NCI-H345 (cell line): ENCODE measurements at regions not wholly inside any gene's neighbourhood (a gene's known extent, or its start where the extent isn't known, plus 50 kb on each side); places are given as distances from the start of the nearest gene placed in this dataset.
"Not testable (repeated sequence)": the region's sequence is repeated elsewhere in the genome, so short reads cannot be mapped to it uniquely, and the experiment has no call there.

ENCODE experiments used
- DNase-seq: peaks from one replicate; lab custom pipeline; 2025; lab: John Stamatoyannopoulos, UW

GRCh38 chr16:75837264-75837663 lies 111.0 kb upstream of the CPHXL start:
- DNase-seq: no peak

- DNase-seq: no peak
Observed at GRCh38 chr16:75837681-75838080, 111.4 kb upstream of the CPHXL start.

DNA sequence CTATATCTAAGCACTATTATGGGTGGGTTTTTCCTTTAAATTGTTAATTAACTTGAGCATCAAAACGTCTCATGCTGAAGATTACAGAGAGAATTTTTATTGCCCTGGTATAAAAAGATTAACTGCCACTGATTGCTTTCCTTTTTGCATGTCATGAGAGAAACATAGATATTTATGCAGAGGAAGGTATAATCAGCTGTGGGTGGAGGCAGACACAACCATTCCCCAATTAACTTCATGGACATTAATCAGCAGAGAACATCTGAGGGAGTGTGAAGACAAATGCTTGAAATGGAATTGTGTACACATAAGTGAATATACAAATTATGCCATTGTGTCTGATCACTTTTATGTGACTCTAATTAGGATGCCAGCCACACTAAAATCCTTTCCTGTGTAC lies 115.2 kb upstream of the CPHXL start:
- no peak for DNase-seq

DNA sequence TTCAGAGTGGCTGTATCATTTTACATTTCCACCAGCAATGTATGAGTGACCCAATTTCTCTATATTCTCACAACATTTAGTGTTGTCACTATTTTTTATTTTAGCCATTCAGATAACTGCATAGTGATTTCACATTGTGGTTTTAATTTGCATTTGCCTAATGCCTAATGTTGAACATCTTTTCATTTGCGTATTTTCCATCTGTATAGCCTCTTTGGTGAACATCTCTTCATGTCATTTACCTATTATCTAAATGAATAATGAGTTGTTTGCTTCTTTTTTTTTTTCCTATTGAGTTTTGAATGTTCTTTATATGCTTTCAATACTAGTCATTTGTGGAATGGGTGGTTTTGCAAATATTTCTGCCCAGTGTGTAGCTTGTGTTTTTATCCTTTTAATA lies 120.9 kb upstream of the CPHXL start:
- DNase-seq: no peak

DNA sequence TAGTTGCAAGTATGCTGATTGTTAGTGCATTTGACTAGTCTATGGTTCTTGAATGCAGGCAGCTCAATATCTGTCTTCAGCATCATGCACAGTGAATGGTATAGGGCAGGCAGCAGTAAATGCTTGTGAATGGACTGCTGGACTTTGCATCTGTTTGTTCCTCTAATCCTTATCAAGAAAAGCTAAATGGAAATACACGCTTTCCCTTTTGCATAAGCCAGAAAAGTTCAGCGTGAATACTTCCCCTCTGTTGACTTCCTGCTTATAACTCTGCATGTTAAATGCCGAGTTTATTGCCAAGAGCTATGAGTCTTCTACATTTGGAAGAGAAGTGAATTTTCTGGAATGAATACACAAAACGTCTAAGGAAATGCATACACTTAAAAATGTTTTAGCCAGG lies 127.9 kb upstream of the CPHXL start:
- DNase-seq: no peak

GRCh38 chr16:75860326-75861053 lies 134.2 kb upstream of the CPHXL start:
- DNase-seq: peak; percentile 2

- no peak for DNase-seq
Observed at GRCh38 chr16:75861311-75862097, 135.2 kb upstream of the CPHXL start.

- no peak for DNase-seq
Observed at GRCh38 chr16:75862098-75862386, 135.8 kb upstream of the CPHXL start.

DNA sequence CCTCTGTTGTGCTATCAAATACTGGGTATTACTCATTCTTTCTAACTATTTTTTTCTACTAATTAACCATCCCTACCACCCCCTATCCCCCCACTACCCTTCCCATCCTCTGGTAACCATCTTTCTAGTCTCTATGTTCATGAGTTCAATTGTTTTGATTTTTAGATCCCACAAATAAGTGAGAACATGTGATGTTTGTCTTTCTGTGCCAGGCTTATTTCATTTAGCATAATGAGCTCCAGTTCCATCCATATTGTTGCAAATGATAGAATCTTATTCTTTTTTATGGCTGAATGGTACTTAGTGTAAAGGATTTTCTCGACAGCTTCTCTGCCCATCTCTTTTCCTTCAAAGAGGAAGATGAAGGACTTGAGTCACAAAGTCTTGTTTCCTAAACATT lies 138.0 kb upstream of the CPHXL start:
- DNase-seq: no peak

DNA sequence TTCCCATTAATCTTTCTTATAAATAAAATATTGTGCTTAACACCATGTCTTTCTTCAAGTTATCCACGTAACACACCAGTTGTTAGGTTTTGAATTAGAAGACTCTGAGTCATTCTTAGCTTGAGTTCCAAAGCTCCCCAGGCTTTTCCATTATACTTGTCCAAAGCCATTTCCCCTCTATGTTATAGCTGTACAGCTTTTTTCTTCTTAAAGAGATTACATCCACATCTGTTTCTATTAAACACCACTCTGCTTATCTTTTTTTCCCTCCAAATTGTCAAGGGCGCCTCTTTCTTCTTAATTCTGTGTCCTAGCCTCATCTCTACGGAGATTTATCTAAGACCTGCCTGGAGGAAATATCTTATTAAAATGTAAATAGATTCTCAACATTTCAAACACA lies 139.4 kb upstream of the CPHXL start:
- DNase-seq: no peak

- no peak for DNase-seq
Observed at GRCh38 chr16:75868636-75869632, 142.6 kb upstream of the CPHXL start.

DNA sequence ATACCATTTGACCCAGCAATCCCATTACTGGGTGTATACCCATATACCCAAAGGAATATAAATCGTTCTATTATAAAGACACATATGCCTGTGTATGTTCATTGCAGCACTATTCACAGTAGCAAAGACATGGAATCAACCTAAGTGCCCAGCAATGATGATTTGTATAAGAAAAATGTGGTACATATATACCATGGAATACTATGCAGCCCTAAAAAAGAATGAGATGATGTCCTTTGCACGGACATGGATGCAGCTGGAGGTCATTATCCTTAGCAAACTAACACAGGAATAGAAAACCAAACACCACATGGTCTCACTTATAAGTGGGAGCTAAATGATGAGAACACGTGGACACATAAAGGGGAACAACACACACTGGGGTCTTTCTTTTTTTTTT lies 155.0 kb upstream of the CPHXL start:
- not testable (repeated sequence) for DNase-seq

DNA sequence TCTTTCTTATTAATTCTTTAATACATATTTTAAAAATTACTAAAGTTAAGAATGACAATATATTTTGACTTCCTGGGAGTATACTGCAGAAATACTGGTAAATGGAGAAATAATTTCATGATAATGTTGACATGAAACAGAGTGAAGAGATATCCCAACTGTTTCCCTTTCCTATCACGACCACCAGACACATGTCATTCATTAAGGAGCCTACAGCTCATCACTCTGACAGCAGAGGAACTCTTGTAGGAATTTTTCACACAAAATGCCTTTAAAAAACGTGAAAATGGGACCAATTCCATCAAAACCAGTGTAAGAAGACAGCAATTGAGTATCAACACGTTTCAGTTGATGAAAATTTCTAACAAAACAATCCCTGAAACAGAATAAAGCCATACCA lies 172.9 kb upstream of the CPHXL start:
- DNase-seq: no peak

- DNase-seq: no peak
Observed at GRCh38 chr16:75908331-75909117, 182.2 kb upstream of the CPHXL start.

DNA sequence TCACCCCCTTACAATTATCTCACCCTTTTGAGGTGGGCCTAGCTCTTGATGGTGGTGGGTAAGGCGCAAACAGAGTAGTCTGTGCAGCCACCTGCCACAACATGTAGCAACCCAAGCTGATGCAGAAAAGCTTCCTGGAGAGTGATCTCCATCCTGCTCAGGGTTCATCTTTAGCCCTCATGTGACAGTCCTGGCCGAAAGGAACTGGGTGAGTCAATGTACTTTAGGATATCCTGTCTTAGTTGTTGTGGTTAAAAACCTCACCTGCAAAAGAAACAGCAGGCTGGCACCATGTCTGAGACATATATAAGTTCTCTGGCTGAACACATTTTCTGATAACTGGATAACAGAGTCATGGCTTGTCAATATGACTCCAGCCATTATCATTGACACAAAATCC lies 183.5 kb upstream of the CPHXL start:
- no peak for DNase-seq

GRCh38 chr16:75911896-75912295 lies 185.6 kb upstream of the CPHXL start:
- no peak for DNase-seq

GRCh38 chr16:75913958-75914357 lies 187.7 kb upstream of the CPHXL start:
- DNase-seq: no peak

DNA sequence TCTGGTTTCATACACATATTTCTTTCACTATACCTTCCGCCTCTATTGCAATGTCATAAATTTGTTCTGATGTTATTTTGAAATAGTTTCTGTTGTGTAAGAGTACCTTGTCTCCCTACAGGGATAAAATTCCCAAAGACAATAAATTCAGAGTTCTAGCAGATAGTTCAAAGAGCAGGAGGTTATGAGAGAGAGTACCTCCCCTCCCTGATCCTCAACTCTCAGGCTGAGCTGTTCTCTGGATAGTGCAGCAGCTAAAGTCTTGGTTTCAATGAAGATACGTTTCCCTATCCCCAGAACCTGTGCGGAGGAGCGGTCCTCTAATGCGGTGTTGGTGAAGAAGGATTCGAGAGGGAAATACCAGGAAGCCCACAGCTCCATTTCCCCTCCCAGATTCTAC lies 190.2 kb upstream of the CPHXL start:
- DNase-seq: no peak

DNA sequence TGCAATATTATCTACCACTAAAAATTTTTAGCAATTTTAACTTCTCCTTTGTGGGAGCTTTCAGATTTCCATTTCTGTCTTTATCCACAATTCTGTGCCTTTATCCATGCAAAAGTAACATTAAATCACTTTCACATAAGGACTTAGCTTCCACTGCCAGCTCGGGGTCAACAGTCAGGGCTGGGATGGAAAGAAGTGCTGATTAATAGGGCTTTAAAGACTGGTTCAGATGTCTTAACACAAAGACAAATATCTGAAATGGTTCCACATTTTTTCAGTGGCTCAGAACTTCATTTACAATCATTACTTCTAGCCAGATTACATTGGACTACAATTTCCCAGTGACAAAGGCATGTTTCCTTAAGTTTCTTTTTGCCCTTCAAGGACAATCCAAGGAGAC lies 191.8 kb upstream of the CPHXL start:
- no peak for DNase-seq

- DNase-seq: no peak
Observed at GRCh38 chr16:75919664-75920063, 193.4 kb upstream of the CPHXL start.

DNA sequence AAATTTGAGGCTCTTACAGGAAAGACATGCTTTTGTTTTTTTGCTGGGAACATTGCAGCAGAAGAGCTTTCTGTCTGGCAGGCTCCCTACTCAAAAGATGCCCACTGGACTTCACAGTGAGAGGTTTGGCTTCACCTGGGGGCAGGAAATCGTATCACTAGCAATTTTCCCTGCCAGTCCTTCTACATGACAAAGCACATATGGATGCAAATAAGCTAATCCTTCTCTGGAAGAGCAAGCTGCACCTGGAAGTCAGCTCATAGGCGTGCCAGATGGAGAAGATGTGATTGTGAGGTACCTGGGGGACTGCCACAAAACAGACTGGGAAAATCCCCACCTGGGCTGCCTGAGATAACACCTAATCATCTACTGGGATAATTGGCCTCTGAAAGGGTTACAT lies 195.0 kb upstream of the CPHXL start:
- DNase-seq: no peak

- DNase-seq: no peak
Observed at GRCh38 chr16:75922250-75922649, 196.0 kb upstream of the CPHXL start.
